GM21737 (cell line): ENCODE measurements at regions not wholly inside any gene's neighbourhood (a gene's known extent, or its start where the extent isn't known, plus 50 kb on each side); places are given as distances from the start of the nearest gene placed in this dataset.

Source experiments
- ATAC-seq: cut with Tn5 transposase; IDR thresholded peaks from one replicate; pipeline ENCODE4 v1.9.1; 2021; ENCODE audit warnings: mild to moderate bottlenecking, moderate library complexity; ENCODE audit not compliant: unreplicated experiment

- no peak for ATAC-seq
These were observed 2249.2 kb upstream of the C9orf72 start for GRCh38 chr9:29822458-29822857.

- no peak for ATAC-seq
These were observed 2253.1 kb upstream of the C9orf72 start for GRCh38 chr9:29826421-29826820.

GRCh38 chr9:29830821-29831220 lies 2257.5 kb upstream of the C9orf72 start:
- ATAC-seq, result no peak

- no peak for ATAC-seq
These were observed 2265.3 kb upstream of the C9orf72 start for GRCh38 chr9:29838491-29839020.

GRCh38 chr9:29844251-29844650 lies 2271.0 kb upstream of the C9orf72 start:
- ATAC-seq, result no peak

- no peak for ATAC-seq
These were observed 2277.4 kb upstream of the C9orf72 start for GRCh38 chr9:29850664-29851063.

GRCh38 chr9:29861803-29862202 lies 2288.5 kb upstream of the C9orf72 start:
- no peak for ATAC-seq

- no peak for ATAC-seq
These were observed 2292.6 kb upstream of the C9orf72 start for GRCh38 chr9:29865764-29866313.

GRCh38 chr9:29866556-29866955 lies 2293.3 kb upstream of the C9orf72 start:
- no peak for ATAC-seq

- no peak for ATAC-seq
These were observed 2300.3 kb upstream of the C9orf72 start for GRCh38 chr9:29873579-29873978.

GRCh38 chr9:29875547-29875946 lies 2302.3 kb upstream of the C9orf72 start:
- no peak for ATAC-seq

GRCh38 chr9:29882767-29883166 lies 2309.5 kb upstream of the C9orf72 start:
- ATAC-seq, result no peak

GRCh38 chr9:29906065-29906464 lies 2332.8 kb upstream of the C9orf72 start:
- no peak for ATAC-seq

GRCh38 chr9:29928072-29928471 lies 2354.8 kb upstream of the C9orf72 start:
- no peak for ATAC-seq

GRCh38 chr9:29939559-29939958 lies 2366.3 kb upstream of the C9orf72 start:
- no peak for ATAC-seq

- no peak for ATAC-seq
These were observed 2371.7 kb upstream of the C9orf72 start for GRCh38 chr9:29945012-29945411.

- ATAC-seq, result no peak
These were observed 2385.2 kb upstream of the C9orf72 start for GRCh38 chr9:29958469-29958868.

- no peak for ATAC-seq
These were observed 2392.6 kb upstream of the C9orf72 start for GRCh38 chr9:29965834-29966233.

- no peak for ATAC-seq
These were observed 2393.0 kb upstream of the C9orf72 start for GRCh38 chr9:29966247-29966646.

GRCh38 chr9:29968831-29969230 lies 2395.6 kb upstream of the C9orf72 start:
- no peak for ATAC-seq

- ATAC-seq, result no peak
These were observed 2396.1 kb upstream of the C9orf72 start for GRCh38 chr9:29969408-29969807.

GRCh38 chr9:29969856-29970647 lies 2396.8 kb upstream of the C9orf72 start:
- no peak for ATAC-seq
